ENCODE measurements at regions not wholly inside any gene's neighbourhood (a gene's known extent, or its start where the extent isn't known, plus 50 kb on each side); places are given as distances from the start of the nearest gene placed in this dataset.

DNA sequence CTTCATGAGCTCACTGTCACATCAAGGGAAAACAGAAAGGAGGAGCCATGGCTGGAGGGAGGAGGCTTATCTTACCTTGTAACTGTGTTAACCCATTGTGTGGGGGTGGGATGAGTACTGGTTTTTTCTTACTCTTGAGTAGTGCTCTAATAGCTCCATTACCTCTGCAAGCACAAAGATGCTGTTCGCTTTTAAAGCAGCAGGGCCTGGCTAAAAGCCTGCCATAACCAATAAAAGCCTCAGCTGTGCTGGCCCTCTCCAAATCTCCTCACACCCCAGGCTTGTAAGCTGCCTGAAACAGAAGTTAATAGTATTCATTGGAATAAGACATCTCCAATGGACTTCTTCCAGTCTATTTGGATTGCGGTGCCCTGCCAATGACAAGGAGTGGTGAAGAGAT, 544.1 kb downstream of the TUSC7 start:
- DNase-seq (ENCODE audit: low spot score) = no peak

DNA sequence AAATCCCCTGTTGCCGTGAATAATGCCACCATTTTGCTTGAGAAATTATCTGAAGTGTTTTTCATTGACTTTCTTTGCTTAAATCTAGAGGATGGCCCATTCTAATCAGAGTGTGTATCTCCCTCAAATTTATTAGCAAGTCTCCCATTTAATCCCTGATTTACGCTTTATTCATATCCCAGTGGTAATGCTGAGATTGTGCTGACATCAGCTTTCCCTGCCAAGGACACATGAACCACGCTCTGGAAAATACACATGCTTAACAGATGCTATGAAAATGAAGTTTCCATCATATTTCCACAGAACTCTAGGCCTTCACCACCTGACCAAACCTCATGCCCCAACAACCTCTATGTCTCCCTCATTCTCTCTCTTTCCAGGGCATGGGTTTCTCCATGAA, 545.4 kb downstream of the TUSC7 start:
- no peak for DNase-seq (ENCODE audit: low spot score)

DNA sequence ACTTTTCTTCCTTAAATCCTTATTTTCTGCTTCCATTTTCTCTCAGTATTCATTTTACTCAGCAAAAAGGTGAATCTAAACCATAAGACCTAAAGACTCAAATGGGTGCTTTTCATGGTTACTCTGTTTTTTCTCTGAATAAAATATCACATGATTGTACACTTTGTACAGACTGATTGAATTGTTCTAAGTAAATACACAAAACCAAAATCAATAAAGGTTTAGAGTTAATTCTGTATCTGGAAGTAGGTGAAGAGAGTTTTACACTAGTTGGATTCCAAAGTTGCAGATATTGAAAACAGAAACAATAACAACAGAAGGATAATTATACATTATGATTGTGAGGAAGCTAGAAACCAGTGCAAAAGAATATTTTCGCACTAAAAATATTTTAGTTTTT, 546.2 kb downstream of the TUSC7 start:
- no peak for DNase-seq (ENCODE audit: low spot score)

- no peak for DNase-seq (ENCODE audit: low spot score)
Measured at GRCh38 chr3:117261983-117262421, 552.4 kb downstream of the TUSC7 start.

DNA sequence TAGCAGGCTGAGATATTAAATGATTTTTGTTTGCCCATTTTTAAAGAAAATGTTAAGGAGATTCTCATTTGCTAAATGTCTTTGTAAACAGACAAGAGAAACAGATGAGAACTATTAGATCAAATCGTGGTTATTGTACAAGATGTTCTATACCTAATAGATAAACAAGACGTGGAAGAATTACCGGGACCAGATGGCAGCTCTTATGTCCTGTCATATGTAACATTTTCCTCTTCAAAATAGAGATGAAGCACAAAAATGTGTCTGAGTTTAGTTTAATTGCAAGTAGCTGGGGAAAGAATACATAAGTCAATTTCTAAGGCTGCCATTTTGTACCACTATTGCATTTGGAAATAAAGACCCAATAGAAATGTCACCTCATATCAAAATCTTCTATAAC, 553.7 kb downstream of the TUSC7 start:
- DNase-seq (ENCODE audit: low spot score) = no peak

GRCh38 chr3:117263745-117264144, 554.2 kb downstream of the TUSC7 start:
- no peak for DNase-seq (ENCODE audit: low spot score)

DNA sequence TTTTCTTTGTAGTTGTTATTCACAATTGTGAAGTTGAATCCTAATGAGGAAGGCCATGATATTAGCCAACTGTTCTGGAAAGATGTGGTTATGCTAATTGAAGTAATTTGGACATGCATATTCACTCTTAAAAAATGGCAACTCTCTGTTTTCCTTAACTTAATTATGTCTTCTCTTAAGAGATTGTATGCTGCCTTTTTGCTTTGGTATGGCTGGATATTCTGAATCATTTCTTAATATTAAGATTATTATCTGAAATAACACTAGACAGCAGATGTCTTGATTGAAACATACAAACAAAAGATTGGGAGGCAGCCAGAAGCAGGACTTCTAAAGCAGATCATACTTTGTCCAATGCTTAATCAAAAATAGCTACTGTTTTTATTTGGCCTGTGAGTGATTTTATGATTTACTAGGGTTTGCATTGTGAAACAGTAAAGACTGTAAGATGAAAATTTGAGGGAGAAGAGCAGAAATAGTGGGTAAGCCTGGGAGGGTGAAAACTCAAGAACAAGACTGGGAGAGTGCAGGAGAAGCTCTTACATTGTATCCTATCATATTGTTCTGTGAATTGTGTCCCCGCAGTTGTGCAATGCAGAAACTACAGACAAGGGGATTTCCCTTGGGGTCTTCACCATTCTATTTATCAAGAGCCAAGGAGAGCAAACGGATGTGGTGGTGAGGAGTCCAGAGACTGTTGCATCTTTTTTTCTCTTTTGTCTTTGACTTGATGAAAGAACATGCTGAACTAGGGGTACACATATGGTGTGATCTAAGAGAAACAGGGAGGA, 554.8 kb downstream of the TUSC7 start:
- no peak for DNase-seq (ENCODE audit: low spot score)

DNA sequence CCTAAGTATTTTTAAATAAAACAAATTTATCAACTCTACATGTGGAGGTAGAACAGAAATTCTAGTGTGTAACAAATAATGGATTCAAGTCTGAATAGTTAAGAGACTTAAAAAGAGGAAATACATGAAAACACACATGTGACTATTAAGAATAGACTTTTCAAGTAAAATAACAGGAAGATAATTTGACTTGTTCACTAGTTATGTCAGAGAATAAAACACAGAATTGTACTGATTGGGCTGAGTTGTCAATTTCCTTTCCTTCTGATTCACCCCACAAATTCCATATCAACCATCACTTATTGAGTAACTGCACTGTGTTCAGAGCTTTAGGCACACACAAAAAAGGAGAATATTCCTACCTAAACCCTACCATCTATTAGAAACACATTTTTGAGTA, 557.2 kb downstream of the TUSC7 start:
- no peak for DNase-seq (ENCODE audit: low spot score)

DNA sequence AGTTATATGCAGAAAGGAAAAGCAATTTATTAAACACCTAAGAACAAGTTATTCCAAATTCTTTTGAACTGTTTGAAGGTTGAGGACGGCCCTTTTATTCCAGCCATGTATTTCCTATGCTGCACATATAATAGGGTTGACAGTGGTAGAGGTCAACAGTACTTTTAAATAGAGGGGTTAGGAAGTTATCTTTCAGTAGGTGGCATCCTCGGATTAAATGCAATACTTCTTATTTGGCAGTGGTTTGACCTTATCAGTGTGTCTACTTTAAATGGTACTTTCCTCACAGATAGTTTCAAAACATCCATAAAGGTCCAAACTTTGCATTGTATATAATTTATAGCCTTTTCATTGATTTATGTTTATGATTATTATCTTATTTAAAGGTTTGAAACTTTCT, 558.7 kb downstream of the TUSC7 start:
- DNase-seq (ENCODE audit: low spot score) = no peak

- DNase-seq (ENCODE audit: low spot score) = no peak
Measured at GRCh38 chr3:117272274-117272673, 562.7 kb downstream of the TUSC7 start.

DNA sequence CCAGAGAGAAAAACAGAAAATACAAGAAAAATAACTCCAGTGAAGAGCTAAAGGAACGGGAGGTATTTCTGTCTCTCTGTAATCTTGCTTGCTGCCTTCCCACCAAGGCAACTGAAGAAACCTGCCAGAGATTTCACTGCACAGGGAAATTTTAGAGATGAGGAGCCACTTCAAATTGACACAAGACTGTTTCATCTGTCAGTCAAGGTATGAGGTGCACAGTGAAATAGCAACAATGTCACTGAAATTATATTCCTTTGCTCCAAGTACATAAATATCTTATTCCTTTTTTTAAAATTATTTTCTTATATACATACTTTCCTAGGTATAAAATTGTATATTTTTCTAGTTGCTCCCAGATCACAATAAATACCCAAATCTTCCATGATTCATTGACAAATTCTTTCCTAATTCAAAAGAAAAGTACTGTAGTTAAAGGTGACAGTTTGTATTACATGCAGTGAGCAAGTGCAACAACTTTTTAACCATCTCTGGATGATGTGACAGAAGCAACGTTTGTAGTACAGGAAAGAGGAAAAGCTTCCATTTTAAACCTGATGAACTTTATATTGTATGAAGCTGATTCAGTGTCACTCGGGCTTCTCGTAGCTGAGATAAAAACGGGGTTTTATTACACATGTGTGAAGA, 563.4 kb downstream of the TUSC7 start:
- DNase-seq (ENCODE audit: low spot score) = no peak

DNA sequence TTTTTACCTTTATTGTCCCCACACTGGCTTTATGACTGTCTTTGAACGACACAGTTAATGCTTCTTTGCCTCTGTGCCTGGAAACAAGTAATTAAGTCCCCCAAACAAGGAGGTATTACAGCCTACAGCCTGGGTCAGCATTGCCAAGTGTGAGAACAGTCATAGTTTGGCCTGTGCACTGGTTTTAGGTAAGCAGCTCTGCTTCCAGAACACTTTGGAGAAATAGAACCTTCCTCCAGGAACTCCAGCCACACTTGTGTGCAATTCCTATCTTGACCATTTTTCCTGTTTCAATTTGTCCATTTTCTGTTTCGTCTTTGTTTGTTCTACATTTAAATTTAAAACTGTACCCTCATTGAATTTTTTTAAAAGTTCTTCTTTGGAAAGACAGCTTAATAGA, 568.2 kb downstream of the TUSC7 start:
- no peak for DNase-seq (ENCODE audit: low spot score)

- DNase-seq (ENCODE audit: low spot score) = no peak
Measured at GRCh38 chr3:117278424-117279190, 569.0 kb downstream of the TUSC7 start.

DNA sequence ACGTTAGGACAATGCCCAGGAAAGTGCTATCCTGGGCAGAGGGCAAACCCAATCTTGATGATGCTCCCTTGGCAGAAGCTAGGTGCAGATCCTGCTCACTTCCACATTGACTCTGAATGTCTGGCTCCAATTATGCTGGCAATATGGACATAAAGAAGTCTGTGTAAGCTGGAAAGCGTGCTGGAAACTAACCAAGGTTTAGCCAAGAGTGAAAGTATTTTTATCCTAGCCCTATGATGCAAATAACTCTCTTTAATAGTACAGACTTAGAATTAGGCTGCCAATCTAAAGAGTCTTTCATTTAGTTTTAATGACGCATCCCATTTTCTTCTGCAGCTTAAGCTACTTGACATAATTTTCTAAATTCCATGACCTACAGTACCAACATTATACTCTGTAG, 571.8 kb downstream of the TUSC7 start:
- no peak for DNase-seq (ENCODE audit: low spot score)

GRCh38 chr3:117282566-117282965, 573.0 kb downstream of the TUSC7 start:
- no peak for DNase-seq (ENCODE audit: low spot score)

GRCh38 chr3:117285737-117286136, 576.2 kb downstream of the TUSC7 start:
- DNase-seq (ENCODE audit: low spot score) = no peak

- no peak for DNase-seq (ENCODE audit: low spot score)
Measured at GRCh38 chr3:117286488-117286887, 576.9 kb downstream of the TUSC7 start.

GRCh38 chr3:117287602-117288001, 578.0 kb downstream of the TUSC7 start:
- DNase-seq (ENCODE audit: low spot score) = no peak

DNA sequence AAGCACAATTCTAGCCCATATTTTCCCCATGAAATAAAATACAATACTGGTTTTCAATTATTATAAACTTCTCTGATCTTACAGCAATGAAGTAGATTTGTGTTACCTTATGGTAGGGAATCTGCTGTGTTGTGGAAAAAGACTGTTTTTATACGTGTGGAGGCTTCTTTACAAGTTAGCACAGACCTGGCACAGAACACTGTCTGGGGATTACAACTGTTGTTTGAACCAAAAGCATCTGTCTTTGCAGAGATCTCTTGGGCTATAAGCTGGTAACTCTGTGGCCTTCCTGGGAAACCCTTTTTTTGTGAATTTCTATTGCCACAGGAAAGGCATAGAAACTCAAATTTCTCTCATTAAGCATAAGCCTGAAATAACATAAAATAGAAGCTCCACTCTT, 581.9 kb downstream of the TUSC7 start:
- no peak for DNase-seq (ENCODE audit: low spot score)

- no peak for DNase-seq (ENCODE audit: low spot score)
Measured at GRCh38 chr3:117297065-117297464, 587.5 kb downstream of the TUSC7 start.

GRCh38 chr3:117297541-117297940, 588.0 kb downstream of the TUSC7 start:
- no peak for DNase-seq (ENCODE audit: low spot score)

GRCh38 chr3:117298273-117298672, 588.7 kb downstream of the TUSC7 start:
- DNase-seq (ENCODE audit: low spot score) = no peak

DNA sequence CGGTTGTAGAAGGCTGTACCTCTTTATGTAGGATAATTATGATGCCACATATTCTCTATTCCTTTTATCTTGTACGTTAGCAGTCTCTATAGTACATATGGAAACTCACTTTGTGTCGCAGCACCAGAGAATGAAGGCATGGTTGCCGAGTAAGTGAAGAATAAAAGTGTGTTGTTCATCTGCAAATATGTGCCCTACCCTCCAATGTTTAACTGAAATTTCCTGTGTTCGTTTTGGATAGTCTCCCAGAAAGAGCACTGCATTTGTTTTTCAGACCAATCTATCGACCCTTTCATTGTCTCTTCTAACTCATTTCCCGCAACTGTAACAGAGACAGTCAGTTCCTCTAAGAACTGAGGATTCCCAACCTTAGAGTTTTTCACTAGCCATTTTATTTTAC, 592.8 kb downstream of the TUSC7 start:
- DNase-seq (ENCODE audit: low spot score) = no peak

Data from iPS-NIHi11 (cell line).